GM12864 (cell line): ENCODE measurements at regions not wholly inside any gene's neighbourhood (a gene's known extent, or its start where the extent isn't known, plus 50 kb on each side); places are given as distances from the start of the nearest gene placed in this dataset.

Experiments used
- DNase-seq: peaks from one replicate; pipeline ENCODE4 v3.0.0-alpha.2; 2011; ENCODE audit warnings: low read depth
- H3K4me3 ChIP-seq: 2 replicates; pipeline ENCODE4 v1.5.1; 2011; ENCODE audit warnings: mild to moderate bottlenecking, low read depth, low read length, control low read depth
- CTCF ChIP-seq: IDR thresholded peaks from 2 replicates; pipeline ENCODE4 v1.5.1; 2011; ENCODE audit warnings: low read depth, mild to moderate bottlenecking, moderate library complexity, low read length, control low read depth, inconsistent platforms; ENCODE audit errors: missing control alignments

GRCh38 chr4:125801373-125801772 is 486.6 kb downstream of the FAT4 start:
- no peak for TF ChIP-seq CTCF
- no peak for DNase-seq
- H3K4me3 ChIP-seq, result no peak overlapping the region

GRCh38 chr4:125801924-125802323 is 487.2 kb downstream of the FAT4 start:
- no peak for TF ChIP-seq CTCF
- no peak overlapping the region for H3K4me3 ChIP-seq
- DNase-seq, result no peak

GRCh38 chr4:125808022-125808421 is 493.3 kb downstream of the FAT4 start:
- DNase-seq, result no peak
- H3K4me3 ChIP-seq, result no peak overlapping the region
- TF ChIP-seq CTCF, result no peak

- no peak overlapping the region for H3K4me3 ChIP-seq
- DNase-seq, result no peak
- TF ChIP-seq CTCF, result no peak
These were observed 493.8 kb downstream of the FAT4 start for GRCh38 chr4:125808570-125808969.

GRCh38 chr4:125811892-125812291 is 497.1 kb downstream of the FAT4 start:
- no peak overlapping the region for H3K4me3 ChIP-seq
- DNase-seq, result no peak
- no peak for TF ChIP-seq CTCF

GRCh38 chr4:125826801-125827695 is 512.3 kb downstream of the FAT4 start:
- TF ChIP-seq CTCF, result no peak
- no peak overlapping the region for H3K4me3 ChIP-seq
- DNase-seq, result no peak

GRCh38 chr4:125827696-125828052 is 512.9 kb downstream of the FAT4 start:
- H3K4me3 ChIP-seq, result no peak overlapping the region
- DNase-seq, result no peak
- TF ChIP-seq CTCF, result no peak
